ENCODE measurements at regions not wholly inside any gene's neighbourhood (a gene's known extent, or its start where the extent isn't known, plus 50 kb on each side); places are given as distances from the start of the nearest gene placed in this dataset.

- H4K91ac ChIP-seq (replicated peaks; ENCODE audit: insufficient read length, low read length), result no peak overlapping the region
- H3K79me1 ChIP-seq (ENCODE audit: low read depth, low read length), result no peaks in the 10 kb centered on the region
- FAIRE-seq (no peak), DNase-seq (ENCODE audit: low read depth in 1 of 2, low spot score in 2 of 2) (peak in 1 of 2 experiments; percentile 47)
- no peak overlapping the region for H3K9ac ChIP-seq (replicated peaks in 1 of 4; ENCODE audit: extremely low read depth in 1 of 4, low read depth in 3 of 4, low read length in 3 of 4)
- no peaks in the 10 kb centered on the region for H3K36me3 ChIP-seq (ENCODE audit: control insufficient read depth in 2 of 4, insufficient read depth in 4 of 4, low read length in 3 of 4)
- H3K4me2 ChIP-seq (ENCODE audit: insufficient read depth in 1 of 2, low read depth in 2 of 2, low read length in 2 of 2), result no peak overlapping the region
- H3K18ac ChIP-seq (ENCODE audit: extremely low read depth, low read length), result no peak overlapping the region
- H3K23me2 ChIP-seq (ENCODE audit: low read depth, low read length), result no peaks in the 10 kb centered on the region
- H3K23ac ChIP-seq (ENCODE audit: insufficient read length), result no peak overlapping the region
- no peak overlapping the region for H3K56ac ChIP-seq (replicated peaks; ENCODE audit: insufficient read length, low read depth, low read length)
- no peaks in the 10 kb centered on the region for H3K27me3 ChIP-seq (replicated peaks in 1 of 4; ENCODE audit: control insufficient read depth in 3 of 4, extremely low read depth in 1 of 4, insufficient read depth in 3 of 4, low read length in 3 of 4)
- no peak overlapping the region; the same call in 1 of the 2 replicates for H2AK5ac ChIP-seq (ENCODE audit: low read depth, low read length)
- ChIA-PET POLR2A (ENCODE audit: partially characterized antibody) (no interaction called here), CTCF (ENCODE audit: partially characterized antibody) (interaction anchor here (1.2 to 1.8 kb wide), 3 partner anchors 10 to 30 kb away, joined by 3 to 5 read pairs (median 3); no protein-coding TSS in a partner anchor)
- no peaks in the 10 kb centered on the region for H3K4me1 ChIP-seq (replicated peaks in 1 of 4; ENCODE audit: control insufficient read depth in 3 of 4, insufficient read depth in 4 of 4, low read length in 3 of 4)
- H2BK5ac ChIP-seq (ENCODE audit: low read depth, low read length), result no peak overlapping the region
- no peak overlapping the region for H3K14ac ChIP-seq (ENCODE audit: insufficient read length)
- H3K27ac ChIP-seq (ENCODE audit: low read depth, low read length), result no peak overlapping the region
- WGBS, 2 experiments (ENCODE audit: extremely low coverage in 1 of 2, insufficient coverage in 1 of 2, insufficient read length in 1 of 2, insufficient replicate concordance in 2 of 2, low coverage in 1 of 2, low lambda C conversion rate in 2 of 2, missing lambda C conversion rate in 1 of 2), result 81% methylated on average over 2 of the region's 2 CpGs; no CpG with 5 or more reads in 1 of the 2 experiments
- H3K9me3 ChIP-seq (ENCODE audit: insufficient read depth in 2 of 2, low read depth in 1 of 2, low read length in 1 of 2), result no peaks in the 10 kb centered on the region
- no peak overlapping the region for H2BK20ac ChIP-seq (ENCODE audit: low read length)
- H4K20me1 ChIP-seq (replicated peaks in 1 of 2; ENCODE audit: control insufficient read depth in 1 of 2, insufficient read depth in 2 of 2, low read length in 2 of 2), result no peaks in the 10 kb centered on the region
- no peak overlapping the region for H3K4ac ChIP-seq (replicated peaks; ENCODE audit: insufficient read length, low read depth, low read length)
- H4K8ac ChIP-seq (ENCODE audit: extremely low read depth, insufficient read depth, low read length), result no peak overlapping the region
- no peak for TF ChIP-seq SRF (IDR thresholded peaks at IDR 0.05; ENCODE audit: low read depth, low read length)
- TF ChIP-seq BCL11A (IDR thresholded peaks at IDR 0.05; ENCODE audit: low read depth in 2 of 2, low read length in 2 of 2), result no peak
- TF ChIP-seq ATF3 (IDR thresholded peaks at IDR 0.05; ENCODE audit: insufficient read depth, low read depth, low read length), result no peak
- no peak for TF ChIP-seq ZNF274 (IDR thresholded peaks at IDR 0.05; ENCODE audit: borderline replicate concordance, extremely low read depth, low read length)
- no peak for TF ChIP-seq NANOG (IDR thresholded peaks at IDR 0.05; ENCODE audit: insufficient read depth, low read depth, low read length, poor library complexity, severe bottlenecking)
- peak; percentile 6 to 48; a peak in 3 of 4 replicates for TF ChIP-seq RAD21 (IDR thresholded peaks at IDR 0.05 in 1 of 2, conservative IDR thresholded peaks at IDR 0.05 in 1 of 2; ENCODE audit: low read depth in 2 of 2, low read length in 2 of 2)
- peak; percentile 42 to 50 (median 44) for TF ChIP-seq CTCF (IDR thresholded peaks at IDR 0.05; ENCODE audit: control extremely low read depth in 1 of 3, insufficient read depth in 1 of 3, low read depth in 1 of 3, low read length in 3 of 3)
- H4K5ac ChIP-seq (ENCODE audit: insufficient read length, low read depth, low read length), result no peak overlapping the region
- H2AFZ ChIP-seq (ENCODE audit: low read length), result 0 out of 2 replicates have a peak overlapping the region, but pooled peaks have one; percentile 20
- H3K4me3 ChIP-seq (ENCODE audit: extremely low read depth in 1 of 4, insufficient read depth in 2 of 4, low read depth in 3 of 4, low read length in 4 of 4), result no peak overlapping the region
- H2BK15ac ChIP-seq (ENCODE audit: low read length), result no peak overlapping the region
- no peak overlapping the region for H2BK120ac ChIP-seq (replicated peaks; ENCODE audit: low read depth, low read length)
- no peak overlapping the region for H2BK12ac ChIP-seq (ENCODE audit: low read depth, low read length)
- no peaks in the 10 kb centered on the region for H3K79me2 ChIP-seq (ENCODE audit: control insufficient read depth in 1 of 2, insufficient read depth in 2 of 2, low read length in 2 of 2)
Measured at GRCh38 chr2:58341047-58341446, 99.9 kb upstream of the FANCL start.
